GM18861 (cell line): ENCODE measurements at regions not wholly inside any gene's neighbourhood (a gene's known extent, or its start where the extent isn't known, plus 50 kb on each side); places are given as distances from the start of the nearest gene placed in this dataset.

ENCODE experiments used
- ATAC-seq: cut with Tn5 transposase; IDR thresholded peaks from one replicate; pipeline ENCODE4 v1.9.1; 2021; ENCODE audit not compliant: unreplicated experiment

DNA sequence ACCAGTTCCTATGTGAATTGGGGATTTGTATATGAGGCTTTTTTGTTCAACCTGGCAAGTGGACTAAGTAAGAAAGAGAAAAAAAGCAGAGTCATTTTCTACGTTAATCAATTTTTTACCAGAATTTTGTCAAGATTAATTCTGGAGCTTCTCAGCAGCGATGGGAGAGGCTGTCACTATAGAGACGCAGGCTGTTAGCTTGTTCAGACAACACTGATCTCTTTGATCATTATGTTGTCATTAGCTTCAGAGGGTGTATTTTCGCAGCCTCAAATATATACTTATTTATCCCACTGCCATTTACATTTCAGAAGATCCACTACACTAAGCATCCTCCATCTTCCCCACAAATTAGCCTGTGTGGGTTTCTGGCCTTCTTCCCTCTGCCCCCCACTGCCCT, 196.7 kb upstream of the PFKP start:
- no peak for ATAC-seq

GRCh38 chr10:2867788-2868299, 199.5 kb upstream of the PFKP start:
- ATAC-seq = no peak

DNA sequence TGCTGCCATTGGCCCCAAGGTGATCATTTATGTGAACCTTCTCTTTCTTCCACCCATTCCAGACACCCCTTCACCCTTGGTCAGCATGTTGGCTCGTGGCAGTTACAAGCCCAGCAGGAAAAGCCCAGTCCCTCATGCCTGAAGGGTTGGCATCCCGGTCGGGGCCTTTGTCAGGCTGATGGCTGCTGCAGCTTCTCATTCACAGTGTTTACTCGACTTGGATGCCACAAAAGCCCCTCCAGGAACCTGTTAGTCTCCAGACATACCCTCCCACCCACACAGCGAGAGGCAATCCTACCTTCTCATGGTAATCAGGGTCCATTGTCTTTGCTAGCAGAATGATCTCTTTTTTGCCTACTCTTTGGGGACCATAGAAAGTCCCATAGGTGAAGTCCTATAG, 200.8 kb upstream of the PFKP start:
- ATAC-seq = no peak

DNA sequence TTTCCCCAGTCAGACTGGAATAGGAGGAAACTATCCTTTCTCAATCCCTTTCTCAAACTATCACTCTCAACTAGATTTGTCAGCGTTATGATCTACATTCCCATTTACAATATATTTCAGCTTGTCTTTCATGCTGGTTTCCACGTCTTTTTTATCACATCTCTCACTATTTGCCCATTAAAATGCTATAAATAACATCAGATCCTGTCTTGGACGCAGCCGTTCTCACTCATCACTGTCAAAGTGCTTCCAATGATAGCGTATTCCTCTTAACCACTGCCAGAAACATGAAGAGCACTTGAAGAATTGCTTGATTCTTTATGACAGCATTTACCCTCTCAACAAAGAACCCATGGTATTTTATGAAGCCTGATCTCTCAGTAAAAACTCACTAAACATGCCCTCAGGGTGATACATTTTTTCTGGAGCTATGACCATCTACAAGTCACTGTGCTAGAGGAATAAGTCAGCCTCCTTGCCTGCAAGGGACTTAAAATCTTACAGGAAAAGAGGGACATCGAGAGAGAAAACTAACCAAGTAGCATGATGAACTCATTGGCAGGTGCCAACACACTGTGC, 205.6 kb upstream of the PFKP start:
- ATAC-seq = no peak

GRCh38 chr10:2858452-2858851, 208.9 kb upstream of the PFKP start:
- no peak for ATAC-seq

GRCh38 chr10:2856598-2856997, 210.8 kb upstream of the PFKP start:
- no peak for ATAC-seq

DNA sequence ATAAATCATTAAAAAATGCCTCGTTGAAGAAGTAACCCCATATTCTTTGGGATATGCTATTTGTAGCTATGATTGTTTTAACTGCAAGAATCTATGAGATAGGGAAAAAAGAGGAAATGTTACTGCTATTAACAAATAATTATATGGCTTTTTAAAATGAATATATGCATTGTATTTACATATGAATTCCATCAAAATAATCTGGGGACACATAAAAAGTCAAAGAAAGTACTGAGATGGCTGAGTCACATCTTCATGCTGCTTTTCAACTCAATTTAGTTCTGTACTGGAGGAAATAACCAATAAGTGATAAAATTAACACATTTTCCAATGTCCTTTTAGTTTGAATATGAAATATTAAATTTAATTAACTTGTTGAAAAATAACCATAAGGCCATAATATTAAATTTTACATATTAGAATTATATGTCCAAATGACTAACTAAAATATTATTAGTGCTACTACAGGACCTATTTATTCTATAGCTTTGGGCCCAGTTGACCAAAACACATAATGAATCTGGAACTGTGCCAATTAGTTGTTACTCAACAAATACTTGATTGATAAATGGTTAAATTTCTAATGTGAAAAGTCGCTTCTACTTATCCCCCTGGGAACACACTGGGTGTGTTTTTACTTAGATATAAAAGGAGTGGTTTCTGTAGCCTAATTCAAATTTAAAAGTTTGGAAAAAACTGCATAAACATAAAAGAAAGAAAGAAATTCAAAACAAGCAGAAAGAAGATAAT, 214.6 kb upstream of the PFKP start:
- ATAC-seq = no peak

DNA sequence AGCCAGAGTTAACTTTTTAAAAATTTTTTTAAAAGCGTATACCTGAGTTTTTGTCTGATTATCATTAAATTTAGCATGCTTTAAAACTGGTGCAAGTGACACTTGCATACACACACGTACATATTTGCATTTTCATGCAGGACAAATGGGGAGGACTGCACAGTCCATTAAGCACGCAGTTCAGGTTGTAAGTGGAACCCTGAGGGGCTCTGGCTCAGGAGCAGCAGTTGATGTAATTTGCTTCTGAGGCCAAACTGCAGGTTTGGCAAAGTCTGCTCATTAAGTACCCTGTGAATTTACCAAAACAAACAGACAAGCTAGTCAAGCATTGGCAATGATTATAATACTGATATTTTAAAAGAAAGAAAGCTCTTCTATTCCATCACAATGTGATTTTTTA, 215.8 kb upstream of the PFKP start:
- ATAC-seq = no peak

GRCh38 chr10:2850202-2850601, 217.1 kb upstream of the PFKP start:
- ATAC-seq = no peak

GRCh38 chr10:2844925-2845324, 222.4 kb upstream of the PFKP start:
- no peak for ATAC-seq

DNA sequence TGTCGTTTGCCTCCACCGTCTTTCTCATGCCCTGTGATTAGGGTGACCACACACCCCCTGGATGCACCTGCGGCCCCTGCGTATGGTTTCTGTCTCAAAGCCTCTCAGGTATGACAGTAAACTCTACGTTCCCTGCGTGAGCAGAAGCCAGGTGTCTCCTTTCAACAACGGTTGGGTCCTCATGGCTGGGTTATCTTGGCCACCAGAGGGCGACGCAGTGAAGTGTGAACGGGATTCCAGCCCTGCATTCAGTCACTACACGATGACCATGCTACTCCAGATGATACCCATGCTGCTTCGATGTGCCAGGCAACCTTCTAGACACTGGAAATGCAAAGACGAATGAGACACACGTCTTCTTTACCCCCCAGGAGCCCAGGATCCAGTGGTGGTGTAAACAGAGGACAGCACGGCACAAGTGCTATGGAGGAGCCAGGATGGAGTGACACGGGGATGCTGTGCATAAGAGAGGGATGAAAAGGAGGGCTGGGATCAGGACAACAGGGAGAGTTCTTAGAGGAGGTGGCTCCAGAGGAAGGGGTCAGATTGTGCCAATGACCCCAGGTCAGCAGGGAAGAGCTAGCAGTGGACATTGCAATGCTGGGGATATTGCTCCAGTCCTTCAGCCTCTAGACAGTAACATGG, 228.1 kb upstream of the PFKP start:
- no peak for ATAC-seq

DNA sequence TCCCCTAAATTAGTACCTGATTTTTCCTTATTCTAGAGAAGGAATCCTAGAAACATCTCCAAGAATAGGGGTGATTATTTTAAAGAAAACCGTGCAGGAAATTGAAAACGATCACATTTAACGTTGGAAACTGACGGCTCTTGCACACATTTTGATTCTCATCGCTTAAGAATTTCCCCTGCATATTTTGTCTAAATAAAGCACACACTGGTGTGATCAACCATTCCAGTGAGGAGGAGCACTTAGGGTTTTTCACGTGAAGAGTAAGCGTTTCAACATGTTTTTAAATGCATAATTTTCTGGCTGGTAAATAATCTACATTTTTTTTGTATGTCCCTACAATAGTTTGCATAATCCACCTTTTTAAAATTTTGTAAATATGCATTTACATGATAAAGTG, 229.7 kb upstream of the PFKP start:
- ATAC-seq = no peak

- no peak for ATAC-seq
Measured at GRCh38 chr10:2836921-2837662, 230.3 kb upstream of the PFKP start.

DNA sequence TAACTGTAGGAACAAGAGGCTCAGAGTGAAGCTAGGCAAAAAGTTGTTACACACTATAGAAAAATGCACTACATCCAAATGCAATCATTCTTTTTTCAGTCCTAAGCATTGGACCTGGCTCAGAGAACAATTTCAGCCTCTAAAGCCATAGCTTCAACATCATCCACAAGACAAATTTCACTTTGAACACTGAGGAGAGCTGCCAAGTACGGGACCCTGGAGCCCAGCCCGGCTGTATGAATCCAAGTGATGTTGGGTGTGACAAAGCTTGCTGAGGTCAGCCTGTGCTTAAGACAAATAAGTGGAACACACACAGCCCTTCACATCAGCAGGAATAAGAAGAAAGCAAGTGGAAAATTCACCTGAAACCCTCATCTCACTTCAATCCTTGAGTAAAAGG, 233.1 kb upstream of the PFKP start:
- ATAC-seq = no peak

GRCh38 chr10:2831509-2831908, 235.8 kb upstream of the PFKP start:
- no peak for ATAC-seq

DNA sequence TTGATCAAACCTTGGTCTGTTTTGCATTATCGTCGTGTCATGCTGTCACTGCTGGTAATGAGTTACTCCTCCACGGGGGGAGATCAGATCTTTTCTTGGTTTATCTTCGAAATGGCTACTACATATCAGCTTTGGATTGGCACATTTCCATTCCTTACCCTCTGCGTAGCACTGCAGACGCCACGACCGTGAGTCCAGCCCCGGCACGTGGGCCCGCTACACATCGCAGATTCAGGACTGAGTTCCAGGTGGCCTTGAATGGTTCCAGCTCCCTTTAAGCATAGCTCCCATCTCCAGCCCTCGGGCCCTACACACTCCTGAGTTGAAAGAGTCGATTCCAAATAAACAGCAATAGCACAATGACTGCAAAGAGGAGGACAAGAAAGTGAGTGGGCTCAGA, 238.6 kb upstream of the PFKP start:
- no peak for ATAC-seq

GRCh38 chr10:2826675-2827074, 240.7 kb upstream of the PFKP start:
- no peak for ATAC-seq

- no peak for ATAC-seq
Measured at GRCh38 chr10:2825841-2826240, 241.5 kb upstream of the PFKP start.

DNA sequence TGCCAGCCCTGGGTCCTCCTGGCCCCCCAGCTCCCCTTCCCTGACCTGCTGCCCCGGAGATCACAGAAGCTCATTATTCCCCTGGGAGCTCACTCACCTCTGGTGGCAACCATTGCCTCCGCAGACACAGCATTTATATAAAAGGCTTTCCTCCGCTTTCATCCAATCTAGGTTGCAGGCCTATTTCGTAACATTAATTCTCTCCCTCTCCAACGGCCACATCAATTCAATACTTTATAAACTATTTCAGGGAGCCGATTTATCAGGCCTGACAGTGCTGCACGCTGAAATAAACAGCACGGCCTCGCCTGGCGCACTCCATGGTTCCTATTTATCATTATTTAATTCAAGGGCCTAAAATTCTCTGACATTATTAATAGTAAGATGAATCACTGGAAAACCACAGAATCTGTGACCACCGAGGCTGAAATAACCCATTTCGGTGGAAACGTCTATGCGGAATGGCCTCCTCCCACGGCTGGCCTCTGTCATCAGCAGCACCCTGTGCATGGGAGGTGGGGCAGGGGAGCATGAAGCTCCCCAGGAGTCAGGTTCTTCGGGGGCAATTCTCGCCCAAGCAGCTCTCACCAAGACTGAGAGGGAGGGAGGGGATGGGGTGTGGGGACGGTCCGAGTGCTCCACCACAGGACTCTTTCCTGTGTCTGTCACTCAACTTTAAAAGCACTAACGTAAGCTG, 249.3 kb upstream of the PFKP start:
- ATAC-seq = no peak

DNA sequence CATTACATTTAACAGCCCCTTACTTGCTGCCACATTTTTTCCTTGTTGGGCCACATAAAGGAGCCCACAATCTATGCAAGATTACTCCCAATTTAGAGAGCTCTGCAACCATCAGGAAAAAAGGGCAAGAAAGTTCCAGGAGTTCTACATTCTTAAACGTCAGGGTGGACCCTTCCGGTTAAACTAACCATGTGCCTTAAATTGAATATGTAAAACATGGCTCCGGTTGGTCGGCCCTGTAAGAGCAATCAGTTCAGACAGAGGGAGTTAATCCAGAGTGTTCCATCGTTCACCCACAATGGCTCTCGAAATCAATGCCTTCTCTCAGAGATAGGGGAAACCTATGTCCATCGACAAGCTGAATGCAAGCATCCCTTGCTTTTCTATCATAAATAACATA, 253.7 kb upstream of the PFKP start:
- no peak for ATAC-seq

GRCh38 chr10:2813286-2813685, 254.1 kb upstream of the PFKP start:
- ATAC-seq = no peak
